ENCODE measurements at regions not wholly inside any gene's neighbourhood (a gene's known extent, or its start where the extent isn't known, plus 50 kb on each side); places are given as distances from the start of the nearest gene placed in this dataset.

GRCh38 chr9:73810585-73811215, 659.0 kb downstream of the ANXA1 start:
- Histone ChIP-seq H3K79me2 (ENCODE audit: insufficient read depth) (no peaks in the 10 kb centered on the region), H3K27me3 (ENCODE audit: insufficient read depth) (no peaks in the 10 kb centered on the region), H3K4me2 (no peak overlapping the region), H3K9ac (no peak overlapping the region), H3K27ac (ENCODE audit: low read depth in 2 of 2, low read length in 1 of 2) (no peak overlapping the region), H3K36me3 (replicated peaks in 1 of 2; ENCODE audit: control insufficient read depth in 1 of 2, insufficient read depth in 2 of 2, low read length in 1 of 2) (no peaks in the 10 kb centered on the region), H3K4me3 (ENCODE audit: low read depth in 2 of 2, low read length in 1 of 2) (no peak overlapping the region), H3K4me1 (ENCODE audit: control insufficient read depth in 1 of 2, insufficient read depth in 2 of 2, low read depth in 1 of 2, low read length in 1 of 2) (no peaks in the 10 kb centered on the region), H4K20me1 (ENCODE audit: insufficient read depth) (no peaks in the 10 kb centered on the region), H3K9me2 (no peaks in the 10 kb centered on the region), H3K9me3 (no peaks in the 10 kb centered on the region), H3F3A (replicated peaks; ENCODE audit: insufficient read depth) (no peaks in the 10 kb centered on the region), H2AFZ (ENCODE audit: low read depth) (no peak overlapping the region)
- WGBS (ENCODE audit: low lambda C conversion rate): 16% methylated on average over 3 of the region's 3 CpGs
- no peak for TF ChIP-seq RFX5 (IDR thresholded peaks at IDR 0.05; ENCODE audit: low read length)
- TF ChIP-seq RAD21 (IDR thresholded peaks at IDR 0.05; ENCODE audit: low read length): no peak
- TF ChIP-seq SIN3A (IDR thresholded peaks at IDR 0.05; ENCODE audit: borderline replicate concordance, low read depth, low read length): no peak
- no peak for TF ChIP-seq NRF1 (IDR thresholded peaks at IDR 0.05; ENCODE audit: low read depth, low read length)
- TF ChIP-seq FOXM1 (IDR thresholded peaks at IDR 0.05; ENCODE audit: low read depth): no peak
- DNase-seq: no peak
- ChIA-PET CTCF (no interaction called here), POLR2A (no interaction called here)

GRCh38 chr9:73813546-73813945, 661.9 kb downstream of the ANXA1 start:
- H3K9me3 ChIP-seq: no peaks in the 10 kb centered on the region
- no peaks in the 10 kb centered on the region for H3K4me1 ChIP-seq (ENCODE audit: control insufficient read depth in 1 of 2, insufficient read depth in 2 of 2, low read depth in 1 of 2, low read length in 1 of 2)
- H3K27me3 ChIP-seq (ENCODE audit: insufficient read depth): no peaks in the 10 kb centered on the region
- no peaks in the 10 kb centered on the region for H3K9me2 ChIP-seq
- H3K36me3 ChIP-seq (replicated peaks in 1 of 2; ENCODE audit: control insufficient read depth in 1 of 2, insufficient read depth in 2 of 2, low read length in 1 of 2): no peaks in the 10 kb centered on the region
- H2AFZ ChIP-seq (ENCODE audit: low read depth): no peak overlapping the region
- H3K4me3 ChIP-seq (ENCODE audit: low read depth in 2 of 2, low read length in 1 of 2): no peak overlapping the region
- ChIA-PET CTCF (no interaction called here), POLR2A (no interaction called here)
- no peak overlapping the region for H3K4me2 ChIP-seq
- no peaks in the 10 kb centered on the region for H4K20me1 ChIP-seq (ENCODE audit: insufficient read depth)
- H3K9ac ChIP-seq: no peak overlapping the region
- TF ChIP-seq REST (IDR thresholded peaks at IDR 0.05; ENCODE audit: low read depth, low read length): no peak
- no peak for TF ChIP-seq YY1 (IDR thresholded peaks at IDR 0.05; ENCODE audit: low read depth)
- TF ChIP-seq TEAD4 (IDR thresholded peaks at IDR 0.05; ENCODE audit: borderline replicate concordance, insufficient read depth): no peak
- TF ChIP-seq EZH2phosphoT487 (IDR thresholded peaks at IDR 0.05; ENCODE audit: borderline replicate concordance, low read depth): no peak
- no peak for TF ChIP-seq RFX5 (IDR thresholded peaks at IDR 0.05; ENCODE audit: low read length)
- no peak for TF ChIP-seq GABPA (IDR thresholded peaks at IDR 0.05; ENCODE audit: low read depth)
- TF ChIP-seq EP300 (IDR thresholded peaks at IDR 0.05; ENCODE audit: borderline replicate concordance in 1 of 2, low read depth in 1 of 2, low read length in 1 of 2): no peak
- no peak for TF ChIP-seq PBX3 (IDR thresholded peaks at IDR 0.05)
- no peaks in the 10 kb centered on the region for H3F3A ChIP-seq (replicated peaks; ENCODE audit: insufficient read depth)
- DNase-seq: no peak
- 32% methylated on average over 2 of the region's 2 CpGs for WGBS (ENCODE audit: low lambda C conversion rate)
- H3K27ac ChIP-seq (ENCODE audit: low read depth in 2 of 2, low read length in 1 of 2): no peak overlapping the region
- H3K79me2 ChIP-seq (ENCODE audit: insufficient read depth): no peaks in the 10 kb centered on the region

Data from SK-N-SH (cell line).